H1 (cell line): ENCODE measurements at regions not wholly inside any gene's neighbourhood (a gene's known extent, or its start where the extent isn't known, plus 50 kb on each side); places are given as distances from the start of the nearest gene placed in this dataset.

Experiments
- CTCF ChIA-PET: fragments of 300-600 bp; sonication (Branson Sonifier 250); formaldehyde crosslinking; loops from one replicate; lab custom pipeline; 2021; ENCODE audit not compliant: partially characterized antibody; lab: Charles Lee
- POLR2A ChIA-PET: fragments of 300-600 bp; sonication (Branson Sonifier 250); formaldehyde crosslinking; loops from one replicate; lab custom pipeline; 2021; ENCODE audit warnings: inconsistent platforms; ENCODE audit not compliant: partially characterized antibody; lab: Charles Lee
- DNase-seq, 2 experiments: peaks; one replicate each; pipeline versions ENCODE4 v3.0.0 to v3.0.0-alpha.2; 2010 to 2022; ENCODE audit warnings: low spot score in 2 of 2, low read depth in 1 of 2, mixed read lengths in 1 of 2
- FAIRE-seq: peaks from 2 replicates; lab custom pipeline; 2011; peaks lifted over from hg19 to GRCh38; lab: Jason Lieb, UNC
- H2AFZ ChIP-seq: 2 replicates; pipeline ENCODE4 v1.8.1; 2012; ENCODE audit warnings: low read length, inconsistent platforms
- H2AK5ac ChIP-seq: 2 replicates; pipeline ENCODE4 v1.6.1; 2013; ENCODE audit warnings: low read depth, low read length
- H2BK120ac ChIP-seq: replicated peaks from 2 replicates; pipeline ENCODE3; 2013; ENCODE audit warnings: low read depth, low read length, inconsistent platforms
- H2BK12ac ChIP-seq: 2 replicates; pipeline ENCODE4 v1.6.1; 2013; ENCODE audit warnings: low read depth, low read length
- H2BK15ac ChIP-seq: 2 replicates; pipeline ENCODE4 v1.6.1; 2013; ENCODE audit warnings: low read length
- H2BK20ac ChIP-seq: 2 replicates; pipeline ENCODE4 v1.6.1; 2013; ENCODE audit warnings: low read length
- H2BK5ac ChIP-seq: 2 replicates; pipeline ENCODE4 v1.6.1; 2013; ENCODE audit warnings: low read depth, low read length
- H3K14ac ChIP-seq: 2 replicates; pipeline ENCODE4 v1.6.1; 2013; ENCODE audit warnings: inconsistent platforms; ENCODE audit not compliant: insufficient read length
- H3K18ac ChIP-seq: 2 replicates; pipeline ENCODE4 v1.6.1; 2013; ENCODE audit warnings: low read length; ENCODE audit errors: extremely low read depth
- H3K23ac ChIP-seq: 2 replicates; pipeline ENCODE4 v1.6.1; 2013; ENCODE audit warnings: inconsistent platforms; ENCODE audit not compliant: insufficient read length
- H3K23me2 ChIP-seq: 2 replicates; pipeline ENCODE4 v1.6.1; 2013; ENCODE audit warnings: low read depth, low read length
- H3K27ac ChIP-seq: 2 replicates; pipeline ENCODE4 v1.6.1; 2011; ENCODE audit warnings: low read depth, low read length, inconsistent platforms
- H3K27me3 ChIP-seq, 4 experiments: replicated peaks in 1 of 4; 1 replicate in 1 of 4; 2 replicates in 3 of 4; pipeline versions ENCODE4 v1.6.1 to v1.8.1; 2011 to 2013; ENCODE audit warnings: low read length in 3 of 4, mild to moderate bottlenecking in 3 of 4, inconsistent platforms in 2 of 4, mixed read lengths in 2 of 4, moderate library complexity in 1 of 4; ENCODE audit not compliant: control insufficient read depth in 3 of 4, insufficient read depth in 3 of 4; ENCODE audit errors: extremely low read depth in 1 of 4
- H3K36me3 ChIP-seq, 4 experiments: 2 replicates each; pipeline versions ENCODE4 v1.6.1 to v1.8.1; 2011 to 2013; ENCODE audit warnings: mild to moderate bottlenecking in 4 of 4, low read length in 3 of 4, moderate library complexity in 2 of 4, control low read depth in 1 of 4, inconsistent platforms in 1 of 4; ENCODE audit not compliant: insufficient read depth in 4 of 4, control insufficient read depth in 2 of 4
- H3K4ac ChIP-seq: replicated peaks from 2 replicates; pipeline ENCODE3; 2013; ENCODE audit warnings: low read length, low read depth, mixed read lengths, inconsistent platforms; ENCODE audit not compliant: insufficient read length
- H3K4me1 ChIP-seq, 4 experiments: replicated peaks in 1 of 4; 1 replicate in 1 of 4; 2 replicates in 3 of 4; pipeline versions ENCODE4 v1.6.1 to v1.8.1; 2011 to 2013; ENCODE audit warnings: low read length in 3 of 4, inconsistent platforms in 2 of 4, mixed read lengths in 1 of 4; ENCODE audit not compliant: insufficient read depth in 4 of 4, control insufficient read depth in 3 of 4
- H3K4me2 ChIP-seq, 2 experiments: 2 replicates each; pipeline versions ENCODE4 v1.6.1 to v1.8.1; 2011 to 2013; ENCODE audit warnings: low read depth in 2 of 2, low read length in 2 of 2, control low read depth in 1 of 2, inconsistent platforms in 1 of 2, mild to moderate bottlenecking in 1 of 2; ENCODE audit not compliant: insufficient read depth in 1 of 2
- H3K4me3 ChIP-seq, 4 experiments: fragments of 200-600, 300-600 bp in 1 of 4; sonication (generic), shearing (Covaris generic), sonication (Bioruptor Twin) in 1 of 4; 2 replicates each; pipeline versions ENCODE4 v1.5.1 to v1.8.1; 2011 to 2016; ENCODE audit warnings: low read length in 4 of 4, low read depth in 3 of 4, control low read depth in 2 of 4, inconsistent platforms in 2 of 4, mild to moderate bottlenecking in 2 of 4, mixed read lengths in 1 of 4, moderate library complexity in 1 of 4; ENCODE audit not compliant: insufficient read depth in 2 of 4; ENCODE audit errors: extremely low read depth in 1 of 4
- H3K56ac ChIP-seq: replicated peaks from 2 replicates; pipeline ENCODE3; 2013; ENCODE audit warnings: low read depth, mild to moderate bottlenecking, mixed read lengths, low read length, inconsistent platforms; ENCODE audit not compliant: insufficient read length
- H3K79me1 ChIP-seq: 2 replicates; pipeline ENCODE4 v1.6.1; 2013; ENCODE audit warnings: low read depth, low read length, control low read depth
- H3K79me2 ChIP-seq, 2 experiments: 2 replicates each; pipeline versions ENCODE4 v1.6.1 to v1.8.1; 2012 to 2013; ENCODE audit warnings: low read length in 2 of 2, mild to moderate bottlenecking in 2 of 2, inconsistent platforms in 1 of 2; ENCODE audit not compliant: insufficient read depth in 2 of 2, control insufficient read depth in 1 of 2
- H3K9ac ChIP-seq, 4 experiments: replicated peaks in 1 of 4; 1 replicate in 1 of 4; 2 replicates in 3 of 4; pipeline versions ENCODE4 v1.6.1 to v1.8.1; 2011 to 2013; ENCODE audit warnings: low read depth in 3 of 4, low read length in 3 of 4, control low read depth in 2 of 4, mild to moderate bottlenecking in 2 of 4, moderate library complexity in 2 of 4, inconsistent platforms in 1 of 4; ENCODE audit errors: extremely low read depth in 1 of 4
- H3K9me3 ChIP-seq, 2 experiments: 2 replicates each; pipeline versions ENCODE4 v1.6.1 to v1.8.1; 2012 to 2013; ENCODE audit warnings: mild to moderate bottlenecking in 2 of 2, moderate library complexity in 2 of 2, control low read depth in 1 of 2, inconsistent platforms in 1 of 2, low read depth in 1 of 2, low read length in 1 of 2, mixed read lengths in 1 of 2; ENCODE audit not compliant: insufficient read depth in 2 of 2
- H4K20me1 ChIP-seq, 2 experiments: replicated peaks in 1 of 2; 2 replicates each; pipeline versions ENCODE3 to v1.8.1; 2011 to 2013; ENCODE audit warnings: inconsistent platforms in 2 of 2, low read length in 2 of 2, mild to moderate bottlenecking in 1 of 2; ENCODE audit not compliant: insufficient read depth in 2 of 2, control insufficient read depth in 1 of 2
- H4K5ac ChIP-seq: 2 replicates; pipeline ENCODE4 v1.6.1; 2013; ENCODE audit warnings: low read length, low read depth, mixed read lengths, inconsistent platforms; ENCODE audit not compliant: insufficient read length
- H4K8ac ChIP-seq: 2 replicates; pipeline ENCODE4 v1.8.0; 2013; ENCODE audit warnings: mild to moderate bottlenecking, moderate library complexity, low read length, inconsistent platforms; ENCODE audit not compliant: insufficient read depth; ENCODE audit errors: extremely low read depth
- H4K91ac ChIP-seq: replicated peaks from 2 replicates; pipeline ENCODE3; 2013; ENCODE audit warnings: low read length, mixed read lengths, inconsistent platforms; ENCODE audit not compliant: insufficient read length
- CREB1 ChIP-seq: IDR thresholded peaks from 2 replicates; pipeline ENCODE4 v1.6.1; 2012; ENCODE audit warnings: inconsistent platforms
- KDM4A ChIP-seq: IDR thresholded peaks from one replicate; pipeline ENCODE4 v1.7.1; 2012; ENCODE audit warnings: low read depth, mild to moderate bottlenecking, moderate library complexity, low read length, inconsistent platforms; ENCODE audit not compliant: severe bottlenecking
- MAFK ChIP-seq: IDR thresholded peaks from 2 replicates; pipeline ENCODE4 v1.6.1; 2012; ENCODE audit warnings: low read depth, mild to moderate bottlenecking, improper control_type of control experiment, low read length
- RXRA ChIP-seq: IDR thresholded peaks from 2 replicates; pipeline ENCODE4 v1.6.1; 2011; ENCODE audit warnings: low read depth, mild to moderate bottlenecking, low read length, moderate library complexity; ENCODE audit not compliant: insufficient read depth
- SIRT6 ChIP-seq: IDR thresholded peaks from one replicate; pipeline ENCODE4 v1.7.1; 2012; ENCODE audit warnings: low read length, inconsistent platforms
- TAF7 ChIP-seq: optimal IDR thresholded peaks from 2 replicates; pipeline ENCODE3; 2011; ENCODE audit warnings: low read depth, mild to moderate bottlenecking, inconsistent platforms, low read length, moderate library complexity, borderline replicate concordance
- WGBS, 2 experiments: shearing (Covaris generic) in 1 of 2; methylation state at CpG; one replicate each; pipeline versions ENCODE4 v1.1.6 to v1.1.7; 2013 to 2015; ENCODE audit warnings: low lambda C conversion rate in 2 of 2, mixed read lengths in 2 of 2, inconsistent platforms in 1 of 2, low coverage in 1 of 2, missing lambda C conversion rate in 1 of 2; ENCODE audit not compliant: insufficient replicate concordance in 2 of 2, insufficient coverage in 1 of 2, insufficient read length in 1 of 2; ENCODE audit errors: extremely low coverage in 1 of 2, missing lambda C conversion rate in 1 of 2; 5-methylcytosine and 5-hydroxymethylcytosine counted together
- TF ChIP-seq, protein P1 (sequence below): IDR thresholded peaks from 2 replicates; pipeline ENCODE4 v1.6.1; 2012; ENCODE audit warnings: inconsistent platforms

DNA sequence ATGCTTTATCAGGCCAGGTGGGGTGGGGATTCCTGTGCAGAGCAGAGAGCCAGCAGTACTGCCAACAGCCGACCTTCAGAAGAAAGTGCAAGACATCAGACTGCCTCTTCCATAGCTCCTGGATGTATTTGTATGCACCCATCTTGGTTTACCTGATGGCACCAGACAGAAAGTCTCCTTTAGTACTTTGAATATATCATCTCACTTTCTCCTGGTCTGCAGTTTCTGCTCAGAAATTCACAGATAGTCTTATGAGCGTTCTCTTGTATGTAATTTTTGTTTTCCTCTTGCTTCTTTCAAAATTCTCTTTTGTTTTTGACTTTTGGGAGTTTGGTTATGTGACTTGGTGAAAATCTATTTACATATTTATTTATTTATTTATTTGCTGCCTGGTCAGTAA is 446.4 kb upstream of the CADM1 start:
- no peak overlapping the region for H3K23ac ChIP-seq
- TF ChIP-seq CREB1 (no peak), TAF7 (no peak), KDM4A (no peak), RXRA (no peak), MAFK (no peak), SIRT6 (no peak)
- TF ChIP-seq, protein P1, sequence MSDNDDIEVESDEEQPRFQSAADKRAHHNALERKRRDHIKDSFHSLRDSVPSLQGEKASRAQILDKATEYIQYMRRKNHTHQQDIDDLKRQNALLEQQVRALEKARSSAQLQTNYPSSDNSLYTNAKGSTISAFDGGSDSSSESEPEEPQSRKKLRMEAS = no peak
- TF ChIP-seq, all 59 proteins: peak for 0
- ChIA-PET CTCF (interaction anchor here (1.3 to 1.5 kb wide), 2 partner anchors 39 to 81 kb away, joined by 3 to 6 read pairs; no protein-coding TSS in a partner anchor), POLR2A (interaction anchor here (0.6 kb wide), 1 partner anchor 67 kb away, joined by 3 read pairs; no protein-coding TSS in a partner anchor)
- Histone ChIP-seq H2BK20ac (no peak overlapping the region), H4K8ac (no peak overlapping the region), H3K36me3 (no peaks in the 10 kb centered on the region), H3K9me3 (peaks cover 6% of the 10 kb centered on the region in 2 experiments; a peak in 2 of 4 replicates), H2BK120ac (no peak overlapping the region), H2BK5ac (no peak overlapping the region), H2BK12ac (no peak overlapping the region), H3K27ac (no peak overlapping the region), H3K4ac (no peak overlapping the region), H4K91ac (no peak overlapping the region), H3K18ac (no peak overlapping the region), H4K5ac (no peak overlapping the region), H2BK15ac (no peak overlapping the region), H3K79me2 (no peaks in the 10 kb centered on the region), H3K4me2 (no peak overlapping the region), H2AFZ (no peak overlapping the region), H3K79me1 (no peaks in the 10 kb centered on the region), H3K56ac (no peak overlapping the region), H3K14ac (no peak overlapping the region), H4K20me1 (no peaks in the 10 kb centered on the region), H3K27me3 (no peaks in the 10 kb centered on the region), H3K9ac (no peak overlapping the region), H3K4me1 (no peaks in the 10 kb centered on the region), H3K23me2 (no peaks in the 10 kb centered on the region), H2AK5ac (no peak overlapping the region), H3K4me3 (no peak overlapping the region)
- FAIRE-seq = no peak
- WGBS, 2 experiments = 80% methylated on average over 2 of the region's 2 CpGs; no CpG with 5 or more reads in 1 of the 2 experiments
- DNase-seq = no peak
